Hepatocyte (in vitro differentiated cells): ENCODE measurements at regions not wholly inside any gene's neighbourhood (a gene's known extent, or its start where the extent isn't known, plus 50 kb on each side); places are given as distances from the start of the nearest gene placed in this dataset. TPM values are rescaled to one million over a fixed set of nuclear protein-coding genes. Genes with fewer than 3 reads are reported as not detected.
"Not testable (repeated sequence)": the region's sequence is repeated elsewhere in the genome, so short reads cannot be mapped to it uniquely, and the experiment has no call there.

Experiments
- DNase-seq: peaks from one replicate; pipeline ENCODE4 v3.0.0-alpha.2; 2016; ENCODE audit warnings: low spot score
- H2AFZ ChIP-seq: fragments of 200-600 bp; sonication (generic); 2 replicates; pipeline ENCODE4 v1.6.0; 2016; ENCODE audit warnings: antibody characterized with exemption, mild to moderate bottlenecking
- H3K27ac ChIP-seq: fragments of 200-600 bp; sonication (generic); 2 replicates; pipeline ENCODE4 v1.5.1; 2016; ENCODE audit warnings: mild to moderate bottlenecking
- H3K27me3 ChIP-seq: fragments of 200-600 bp; sonication (generic); 2 replicates; pipeline ENCODE4 v1.6.1; 2016
- H3K36me3 ChIP-seq: fragments of 200-600 bp; sonication (generic); replicated peaks from 2 replicates; pipeline ENCODE4 v1.5.1; 2016; ENCODE audit warnings: low read depth; ENCODE audit not compliant: insufficient read depth
- H3K4me1 ChIP-seq: fragments of 200-600 bp; sonication (generic); 2 replicates; pipeline ENCODE4 v1.5.1; 2016; ENCODE audit warnings: mild to moderate bottlenecking, moderate library complexity; ENCODE audit not compliant: insufficient read depth
- H3K4me2 ChIP-seq: fragments of 200-600 bp; sonication (generic); 2 replicates; pipeline ENCODE4 v1.6.0; 2016
- H3K4me3 ChIP-seq: fragments of 200-600 bp; sonication (generic); 2 replicates; pipeline ENCODE4 v1.5.1; 2016; ENCODE audit warnings: mild to moderate bottlenecking
- H3K79me2 ChIP-seq: fragments of 200-600 bp; sonication (generic); 2 replicates; pipeline ENCODE4 v1.6.0; 2017; ENCODE audit warnings: mild to moderate bottlenecking
- H3K9me2 ChIP-seq: fragments of 200-600 bp; sonication (generic); replicated peaks from 2 replicates; pipeline ENCODE4 v1.6.0; 2017; ENCODE audit warnings: mild to moderate bottlenecking; ENCODE audit not compliant: insufficient read depth
- H3K9me3 ChIP-seq: fragments of 200-600 bp; sonication (generic); 2 replicates; pipeline ENCODE4 v1.5.1; 2016; ENCODE audit warnings: low read depth, mild to moderate bottlenecking
- H4K20me1 ChIP-seq: fragments of 200-600 bp; sonication (generic); 2 replicates; pipeline ENCODE4 v1.6.0; 2016; ENCODE audit warnings: mild to moderate bottlenecking; ENCODE audit not compliant: insufficient read depth, poor library complexity, severe bottlenecking
- WGBS: methylation state at CpG from one replicate; pipeline ENCODE4 v1.1.6; 2016; ENCODE audit warnings: low lambda C conversion rate; ENCODE audit errors: missing lambda C conversion rate; 5-methylcytosine and 5-hydroxymethylcytosine counted together
- small RNA-seq: library from RNA; depleted of rRNA; stranded (forward); fragments of <200 nt; gene quantifications from one replicate; pipeline ENCODE3, GENCODE V24; 2014

- not testable (repeated sequence) for H3K4me2 ChIP-seq, H3K27ac ChIP-seq, H4K20me1 ChIP-seq, H3K4me3 ChIP-seq, H3K79me2 ChIP-seq, H3K27me3 ChIP-seq, DNase-seq, H3K36me3 ChIP-seq, H2AFZ ChIP-seq, H3K9me3 ChIP-seq, H3K9me2 ChIP-seq, H3K4me1 ChIP-seq
- WGBS: 99% methylated on average over 40 of the region's 40 CpGs
These were observed 50.9 kb upstream of the RUBCNL start for GRCh38 chr13:46437808-46438404.

Small RNA genes in the stretch of these regions (small RNA-seq; reads per million reads assigned to genes)
- not detected for gene COX17P1
